ENCODE measurements at regions not wholly inside any gene's neighbourhood (a gene's known extent, or its start where the extent isn't known, plus 50 kb on each side); places are given as distances from the start of the nearest gene placed in this dataset.

- Histone ChIP-seq H3K9me3 (no peaks in the 10 kb centered on the region), H3K36me3 (ENCODE audit: low read depth, missing control alignments) (no peaks in the 10 kb centered on the region), H3K4me3 (no peak overlapping the region), H3K27ac (no peak overlapping the region), H3K27me3 (no peaks in the 10 kb centered on the region), H3K4me1 (no peaks in the 10 kb centered on the region)
- TF ChIP-seq, protein P1, sequence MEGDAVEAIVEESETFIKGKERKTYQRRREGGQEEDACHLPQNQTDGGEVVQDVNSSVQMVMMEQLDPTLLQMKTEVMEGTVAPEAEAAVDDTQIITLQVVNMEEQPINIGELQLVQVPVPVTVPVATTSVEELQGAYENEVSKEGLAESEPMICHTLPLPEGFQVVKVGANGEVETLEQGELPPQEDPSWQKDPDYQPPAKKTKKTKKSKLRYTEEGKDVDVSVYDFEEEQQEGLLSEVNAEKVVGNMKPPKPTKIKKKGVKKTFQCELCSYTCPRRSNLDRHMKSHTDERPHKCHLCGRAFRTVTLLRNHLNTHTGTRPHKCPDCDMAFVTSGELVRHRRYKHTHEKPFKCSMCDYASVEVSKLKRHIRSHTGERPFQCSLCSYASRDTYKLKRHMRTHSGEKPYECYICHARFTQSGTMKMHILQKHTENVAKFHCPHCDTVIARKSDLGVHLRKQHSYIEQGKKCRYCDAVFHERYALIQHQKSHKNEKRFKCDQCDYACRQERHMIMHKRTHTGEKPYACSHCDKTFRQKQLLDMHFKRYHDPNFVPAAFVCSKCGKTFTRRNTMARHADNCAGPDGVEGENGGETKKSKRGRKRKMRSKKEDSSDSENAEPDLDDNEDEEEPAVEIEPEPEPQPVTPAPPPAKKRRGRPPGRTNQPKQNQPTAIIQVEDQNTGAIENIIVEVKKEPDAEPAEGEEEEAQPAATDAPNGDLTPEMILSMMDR (IDR thresholded peaks at IDR 0.05): no peak
- TF ChIP-seq POLR2A (IDR thresholded peaks at IDR 0.05): no peak
- WGBS, 2 donors: 73 to 78% methylated on average over 2 of the region's 2 CpGs
- DNase-seq: no peak
- intact Hi-C loops (cut with DNase I; ENCODE audit: low total_unique reads): no loop called here
Measured at GRCh38 chrX:104445591-104445990, 120.4 kb upstream of the IL1RAPL2 start.

DNA sequence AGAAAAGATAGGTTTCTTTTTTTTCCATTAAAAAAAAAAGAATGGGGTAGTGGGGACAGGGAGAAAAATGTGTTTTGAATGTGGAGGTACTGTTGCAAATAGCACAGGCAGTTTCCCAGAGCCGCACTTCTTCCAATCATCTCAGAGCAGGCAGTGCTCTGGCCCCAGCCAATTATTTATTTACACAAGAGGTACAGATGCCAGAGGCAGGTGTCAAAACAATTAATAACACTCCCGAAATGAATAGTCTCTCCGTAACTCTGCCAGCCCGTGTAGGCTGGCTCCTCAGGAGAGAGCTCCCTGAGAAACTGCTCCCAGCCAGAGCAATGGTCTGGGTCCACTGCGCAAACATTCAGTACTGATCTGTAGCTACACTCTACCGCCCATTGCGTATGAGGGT lies 130.8 kb upstream of the IL1RAPL2 start:
- Histone ChIP-seq H3K4me1 (no peaks in the 10 kb centered on the region), H3K27me3 (no peaks in the 10 kb centered on the region), H3K4me3 (no peak overlapping the region), H3K9me3 (no peaks in the 10 kb centered on the region), H3K27ac (no peak overlapping the region), H3K36me3 (ENCODE audit: low read depth, missing control alignments) (no peaks in the 10 kb centered on the region)
- WGBS, 2 donors: 74 to 76% methylated on average over 6 to 7 of the region's 7 CpGs
- no peak for TF ChIP-seq POLR2A (IDR thresholded peaks at IDR 0.05)
- TF ChIP-seq, protein P1 (IDR thresholded peaks at IDR 0.05): no peak
- DNase-seq: no peak
- intact Hi-C loops (cut with DNase I; ENCODE audit: low total_unique reads): no loop called here

- Histone ChIP-seq H3K27me3 (no peaks in the 10 kb centered on the region), H3K9me3 (no peaks in the 10 kb centered on the region), H3K36me3 (ENCODE audit: low read depth, missing control alignments) (no peaks in the 10 kb centered on the region), H3K4me3 (no peak overlapping the region), H3K4me1 (no peaks in the 10 kb centered on the region), H3K27ac (no peak overlapping the region)
- no peak for DNase-seq
- intact Hi-C loops (cut with DNase I; ENCODE audit: low total_unique reads): no loop called here
- 65 to 75% methylated on average over 1 to 3 of the region's 3 CpGs for WGBS, 2 donors
- TF ChIP-seq, protein P1 (IDR thresholded peaks at IDR 0.05): no peak
- no peak for TF ChIP-seq POLR2A (IDR thresholded peaks at IDR 0.05)
Measured at GRCh38 chrX:104432321-104432720, 133.7 kb upstream of the IL1RAPL2 start.

- DNase-seq: no peak
- Histone ChIP-seq H3K4me1 (no peaks in the 10 kb centered on the region), H3K9me3 (no peaks in the 10 kb centered on the region), H3K4me3 (no peak overlapping the region), H3K27me3 (no peaks in the 10 kb centered on the region), H3K36me3 (ENCODE audit: low read depth, missing control alignments) (no peaks in the 10 kb centered on the region), H3K27ac (no peak overlapping the region)
- intact Hi-C loops (cut with DNase I; ENCODE audit: low total_unique reads): no loop called here
- 50 to 59% methylated on average over 1 of the region's 1 CpG for WGBS, 2 donors
- TF ChIP-seq POLR2A (IDR thresholded peaks at IDR 0.05): no peak
- TF ChIP-seq, protein P1 (IDR thresholded peaks at IDR 0.05): no peak
Measured at GRCh38 chrX:104430742-104431119, 135.3 kb upstream of the IL1RAPL2 start.

DNA sequence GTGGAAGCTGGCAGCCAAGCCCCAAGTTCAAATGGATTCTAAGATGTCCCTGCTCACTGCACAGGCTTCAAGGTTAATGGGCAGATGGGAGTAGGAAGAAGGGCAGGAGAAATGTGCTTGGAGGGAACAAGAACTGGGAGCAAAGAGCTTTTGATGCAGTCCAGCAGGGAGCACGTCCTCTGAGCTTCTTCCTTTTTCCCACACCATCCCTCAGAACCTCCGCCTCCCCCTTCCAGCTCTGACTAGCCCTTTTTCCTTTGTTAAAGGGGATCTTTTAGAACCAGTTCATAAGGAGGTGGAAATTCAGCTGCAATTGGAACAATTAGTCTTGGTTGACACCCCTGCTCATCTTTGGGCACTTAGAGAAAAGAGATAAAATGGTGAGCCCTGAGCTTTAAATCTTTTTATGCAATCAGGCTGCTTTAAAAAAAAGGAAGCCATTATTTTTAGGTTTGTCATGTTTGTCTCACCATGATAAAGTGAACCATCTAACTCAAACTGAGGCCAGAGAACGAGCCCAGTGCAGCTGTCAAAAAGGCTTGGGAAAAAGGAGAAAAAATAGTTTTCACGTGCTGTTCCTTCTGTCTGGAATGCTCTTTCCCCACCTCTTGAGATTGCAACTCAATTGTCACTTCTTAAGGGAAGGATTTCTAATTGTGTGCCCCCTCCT lies 135.8 kb upstream of the IL1RAPL2 start:
- Histone ChIP-seq H3K27me3 (no peaks in the 10 kb centered on the region), H3K4me1 (no peaks in the 10 kb centered on the region), H3K27ac (no peak overlapping the region), H3K36me3 (ENCODE audit: low read depth, missing control alignments) (no peaks in the 10 kb centered on the region), H3K4me3 (no peak overlapping the region), H3K9me3 (no peaks in the 10 kb centered on the region)
- intact Hi-C loops (cut with DNase I; ENCODE audit: low total_unique reads): no loop called here
- no peak for TF ChIP-seq POLR2A (IDR thresholded peaks at IDR 0.05)
- TF ChIP-seq, protein P1 (IDR thresholded peaks at IDR 0.05): no peak
- DNase-seq: no peak
- WGBS, 2 donors: 43 to 60% methylated on average over 4 of the region's 4 CpGs

Measured in testis (tissue), 2 donors.